Activated CD8-positive, alpha-beta T cell treated with anti-CD3 and anti-CD28 coated beads for 36 hours (primary cell): ENCODE measurements at regions not wholly inside any gene's neighbourhood (a gene's known extent, or its start where the extent isn't known, plus 50 kb on each side); places are given as distances from the start of the nearest gene placed in this dataset.

Source experiments
- ATAC-seq: fragments of 200-7000 bp; cut with Tn5 transposase; one replicate; pipeline ENCODE4 v1.10.0; 2021; ENCODE audit warnings: mild to moderate bottlenecking, moderate library complexity
- CTCF ChIA-PET: fragments of 350-600 bp; sonication (Branson Sonifier 250); formaldehyde crosslinking; loops from one replicate; lab custom pipeline; 2021; ENCODE audit warnings: antibody characterized with exemption; lab: Charles Lee
- POLR2A ChIA-PET: fragments of 350-600 bp; sonication (Branson Sonifier 250); formaldehyde crosslinking; loops from one replicate; lab custom pipeline; 2021; ENCODE audit warnings: antibody characterized with exemption; lab: Charles Lee
- DNase-seq: peaks from one replicate; pipeline ENCODE4 v3.0.0-alpha.2; 2020
- H3K27ac Mint-ChIP-seq: one replicate; pipeline ENCODE4 v1.8.0; 2021; ENCODE audit warnings: mild to moderate bottlenecking, mixed read lengths
- H3K27me3 Mint-ChIP-seq: one replicate; pipeline ENCODE4 v1.8.0; 2021; ENCODE audit warnings: mixed read lengths
- H3K36me3 Mint-ChIP-seq: one replicate; pipeline ENCODE4 v1.8.0; 2021; ENCODE audit warnings: low read depth, mixed read lengths
- H3K4me1 Mint-ChIP-seq: one replicate; pipeline ENCODE4 v1.8.0; 2021; ENCODE audit warnings: low read depth, mixed read lengths
- H3K4me3 Mint-ChIP-seq: one replicate; pipeline ENCODE4 v1.8.0; 2021; ENCODE audit warnings: mild to moderate bottlenecking, moderate library complexity, mixed read lengths
- H3K9me3 Mint-ChIP-seq: one replicate; pipeline ENCODE4 v1.8.0; 2021; ENCODE audit warnings: mixed read lengths
- CTCF ChIP-seq: fragments of 200-600 bp; IDR thresholded peaks from one replicate; pipeline ENCODE4 v1.8.0; 2022; ENCODE audit warnings: antibody characterized with exemption, mild to moderate bottlenecking
- intact Hi-C: fragments of 100-400 bp; cut with micrococcal nuclease; formaldehyde crosslinking; loops from one replicate; pipeline ENCODE4 v1.10.0; 2022

GRCh38 chr2:111638274-111638877, 245.6 kb downstream of the ANAPC1 start:
- no peak for TF ChIP-seq CTCF
- CTCF ChIA-PET: interaction anchor here (1.5 kb wide), 1 partner anchor 9 kb away, joined by 3 read pairs; no protein-coding TSS in a partner anchor
- Mint-ChIP-seq H3K4me1 (peaks cover 18% of the 10 kb centered on the region), H3K27ac (no peak overlapping the region), H3K9me3 (peaks cover 2% of the 10 kb centered on the region), H3K27me3 (peaks cover 9% of the 10 kb centered on the region), H3K4me3 (no peak overlapping the region), H3K36me3 (no peaks in the 10 kb centered on the region)
- POLR2A ChIA-PET: interaction anchor here (0.6 kb wide), 1 partner anchor 983 kb away, joined by 3 read pairs; no protein-coding TSS in a partner anchor
- ATAC-seq (no peak), DNase-seq (no peak)
- intact Hi-C loops: no loop called here

GRCh38 chr2:111640480-111640879, 243.5 kb downstream of the ANAPC1 start:
- Mint-ChIP-seq H3K36me3 (no peaks in the 10 kb centered on the region), H3K27me3 (peaks cover 5% of the 10 kb centered on the region), H3K4me1 (peaks cover 6% of the 10 kb centered on the region), H3K27ac (no peak overlapping the region), H3K4me3 (no peak overlapping the region), H3K9me3 (peaks cover 2% of the 10 kb centered on the region)
- POLR2A ChIA-PET: interaction anchor here (1.0 kb wide), 1 partner anchor 21 kb away, joined by 3 read pairs; no protein-coding TSS in a partner anchor
- ATAC-seq (no peak), DNase-seq (no peak)
- TF ChIP-seq CTCF: no peak
- intact Hi-C loops: no loop called here
- CTCF ChIA-PET: no interaction called here

- Mint-ChIP-seq H3K36me3 (peaks cover 3% of the 10 kb centered on the region), H3K27ac (no peak overlapping the region), H3K9me3 (peaks cover 11% of the 10 kb centered on the region), H3K4me1 (peaks cover 6% of the 10 kb centered on the region), H3K4me3 (no peak overlapping the region), H3K27me3 (peaks cover 5% of the 10 kb centered on the region)
- DNase-seq: no peak
- ATAC-seq: no peak
- intact Hi-C loops: no loop called here
- CTCF ChIA-PET: no interaction called here
- POLR2A ChIA-PET: no interaction called here
- no peak for TF ChIP-seq CTCF
Measured at GRCh38 chr2:111642586-111643327, 241.2 kb downstream of the ANAPC1 start.

- POLR2A ChIA-PET: no interaction called here
- H3K9me3 Mint-ChIP-seq: peaks cover 9% of the 10 kb centered on the region
- intact Hi-C loops: no loop called here
- H3K4me3 Mint-ChIP-seq: no peak overlapping the region
- ATAC-seq (no peak), DNase-seq (no peak)
- no peak for TF ChIP-seq CTCF
- CTCF ChIA-PET: no interaction called here
- peaks cover 3% of the 10 kb centered on the region for H3K36me3 Mint-ChIP-seq
- H3K27me3 Mint-ChIP-seq: peaks cover 3% of the 10 kb centered on the region
- H3K27ac Mint-ChIP-seq: no peak overlapping the region
- peaks cover 6% of the 10 kb centered on the region for H3K4me1 Mint-ChIP-seq
Measured at GRCh38 chr2:111643759-111644158, 240.2 kb downstream of the ANAPC1 start.

- TF ChIP-seq CTCF: no peak
- Mint-ChIP-seq H3K36me3 (peaks cover 3% of the 10 kb centered on the region), H3K27ac (no peak overlapping the region), H3K27me3 (peaks cover 5% of the 10 kb centered on the region), H3K9me3 (peaks cover 9% of the 10 kb centered on the region), H3K4me3 (no peak overlapping the region), H3K4me1 (peaks cover 2% of the 10 kb centered on the region)
- ChIA-PET POLR2A (no interaction called here), CTCF (interaction anchor here (0.9 kb wide), 1 partner anchor 9 kb away, joined by 3 read pairs; no protein-coding TSS in a partner anchor)
- intact Hi-C loops: no loop called here
- DNase-seq: no peak
- no peak for ATAC-seq
Measured at GRCh38 chr2:111647359-111647758, 236.6 kb downstream of the ANAPC1 start.
